Activated CD4-positive, CD25-positive, alpha-beta regulatory T cell treated with anti-CD3 and anti-CD28 coated beads, Interleukin-2, amount 50 U/mL, for 24 hours (primary cell): ENCODE measurements at regions not wholly inside any gene's neighbourhood (a gene's known extent, or its start where the extent isn't known, plus 50 kb on each side); places are given as distances from the start of the nearest gene placed in this dataset.
"Not testable (repeated sequence)": the region's sequence is repeated elsewhere in the genome, so short reads cannot be mapped to it uniquely, and the experiment has no call there.

Experiments
- ATAC-seq, 2 donors: fragments of 150-1000 bp; cut with Tn5 transposase; one replicate each; pipeline ENCODE4 v1.10.0; 2021; ENCODE audit warnings: mild to moderate bottlenecking in 1 of 2, moderate library complexity in 1 of 2

GRCh38 chr5:115469904-115470516 is 74.6 kb downstream of the FEM1C start:
- no peak for ATAC-seq

GRCh38 chr5:115467628-115468027 is 76.9 kb downstream of the FEM1C start:
- no peak for ATAC-seq

- ATAC-seq, result no peak
These were observed 79.1 kb downstream of the FEM1C start for GRCh38 chr5:115465431-115465830.

GRCh38 chr5:115463983-115464382 is 80.6 kb downstream of the FEM1C start:
- no peak for ATAC-seq

- ATAC-seq, result peak; percentile 75
These were observed 82.9 kb downstream of the FEM1C start for GRCh38 chr5:115461506-115462290.

- ATAC-seq, result no peak
These were observed 83.5 kb downstream of the FEM1C start for GRCh38 chr5:115461093-115461492.

- peak; percentile 42 to 58 for ATAC-seq
These were observed 84.1 kb downstream of the FEM1C start for GRCh38 chr5:115460472-115460871.

- ATAC-seq, result peak in 1 of 2 donors; percentile 21
These were observed 84.7 kb downstream of the FEM1C start for GRCh38 chr5:115459855-115460341.

- no peak for ATAC-seq
These were observed 86.2 kb downstream of the FEM1C start for GRCh38 chr5:115458416-115458815.

- ATAC-seq, result no peak
These were observed 86.6 kb downstream of the FEM1C start for GRCh38 chr5:115458003-115458409.

GRCh38 chr5:115457571-115457970 is 87.0 kb downstream of the FEM1C start:
- no peak for ATAC-seq

- ATAC-seq, result no peak
These were observed 88.0 kb downstream of the FEM1C start for GRCh38 chr5:115456539-115457040.

- ATAC-seq, result no peak
These were observed 88.5 kb downstream of the FEM1C start for GRCh38 chr5:115456056-115456455.

GRCh38 chr5:115455301-115455707 is 89.3 kb downstream of the FEM1C start:
- no peak for ATAC-seq

- ATAC-seq, result no peak
These were observed 91.0 kb downstream of the FEM1C start for GRCh38 chr5:115453391-115454095.

- ATAC-seq, result no peak
These were observed 91.9 kb downstream of the FEM1C start for GRCh38 chr5:115452536-115453235.

GRCh38 chr5:115452083-115452482 is 92.5 kb downstream of the FEM1C start:
- ATAC-seq, result no peak

GRCh38 chr5:115450741-115451140 is 93.8 kb downstream of the FEM1C start:
- no peak for ATAC-seq

GRCh38 chr5:115448630-115449029 is 95.9 kb downstream of the FEM1C start:
- not testable (repeated sequence) for ATAC-seq

- ATAC-seq, result no peak
These were observed 103.7 kb downstream of the FEM1C start for GRCh38 chr5:115440782-115441451.

GRCh38 chr5:115439639-115440038 is 104.9 kb downstream of the FEM1C start:
- ATAC-seq, result no peak

- ATAC-seq, result no peak
These were observed 105.5 kb downstream of the FEM1C start for GRCh38 chr5:115439042-115439441.
